ENCODE measurements at regions not wholly inside any gene's neighbourhood (a gene's known extent, or its start where the extent isn't known, plus 50 kb on each side); places are given as distances from the start of the nearest gene placed in this dataset.
"Not testable (repeated sequence)": the region's sequence is repeated elsewhere in the genome, so short reads cannot be mapped to it uniquely, and the experiment has no call there.

GRCh38 chr7:110529175-110529574 lies 561.8 kb upstream of the LRRN3 start:
- no peak for DNase-seq

GRCh38 chr7:110531186-110531585 lies 559.7 kb upstream of the LRRN3 start:
- no peak for DNase-seq

DNA sequence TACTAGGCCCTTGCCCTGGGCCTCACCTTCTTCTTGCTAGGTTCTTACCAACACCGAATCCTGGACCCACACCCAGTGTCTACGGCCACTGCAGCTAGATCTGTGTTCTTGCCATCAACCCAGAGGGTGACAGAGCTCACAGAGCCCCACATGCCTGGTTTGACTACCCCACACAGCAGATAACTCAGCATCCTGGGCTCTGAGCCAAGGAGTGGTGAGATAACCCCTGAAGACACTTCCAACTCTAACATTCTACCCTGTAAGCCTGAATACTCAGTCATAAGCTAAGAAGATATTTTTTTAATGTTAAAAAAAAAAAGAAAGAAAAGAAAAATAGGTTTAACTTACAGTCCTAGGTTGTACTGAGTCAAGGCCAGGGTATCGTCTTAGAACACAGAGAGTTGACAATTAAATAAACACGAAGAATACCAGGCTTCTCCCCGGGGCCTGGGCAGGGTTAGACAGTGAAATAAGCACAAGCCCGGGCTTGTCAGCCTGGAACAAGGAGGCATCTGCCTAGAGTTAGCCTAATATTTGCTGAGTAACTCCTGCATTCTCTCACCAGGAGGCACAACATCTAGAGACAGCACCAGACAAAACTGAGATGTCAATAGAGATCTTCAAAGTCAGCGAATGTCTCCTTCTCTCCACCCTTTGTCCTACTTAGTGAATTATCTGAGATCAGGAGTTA lies 556.5 kb upstream of the LRRN3 start:
- DNase-seq = no peak

- no peak for DNase-seq
These were observed 551.7 kb upstream of the LRRN3 start for GRCh38 chr7:110539216-110539615.

DNA sequence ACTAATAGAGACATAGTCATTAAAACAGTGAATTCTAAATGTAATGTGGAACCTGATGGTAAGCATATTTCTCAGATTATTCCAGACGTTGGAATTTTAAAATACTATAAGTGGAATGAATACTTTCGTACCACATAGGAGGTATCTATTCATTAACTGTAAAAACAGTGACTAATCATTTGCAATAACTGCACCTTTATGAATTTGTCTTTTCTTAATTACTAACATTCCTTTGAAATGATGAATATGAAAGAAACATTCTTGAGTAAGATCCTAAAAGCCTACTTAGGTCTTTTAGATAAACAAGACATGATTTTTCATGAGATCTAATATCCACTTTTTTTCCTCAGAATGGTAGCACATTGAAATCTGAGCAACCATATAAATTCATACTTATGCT lies 549.0 kb upstream of the LRRN3 start:
- DNase-seq = no peak

- DNase-seq = no peak
These were observed 546.7 kb upstream of the LRRN3 start for GRCh38 chr7:110544194-110544593.

DNA sequence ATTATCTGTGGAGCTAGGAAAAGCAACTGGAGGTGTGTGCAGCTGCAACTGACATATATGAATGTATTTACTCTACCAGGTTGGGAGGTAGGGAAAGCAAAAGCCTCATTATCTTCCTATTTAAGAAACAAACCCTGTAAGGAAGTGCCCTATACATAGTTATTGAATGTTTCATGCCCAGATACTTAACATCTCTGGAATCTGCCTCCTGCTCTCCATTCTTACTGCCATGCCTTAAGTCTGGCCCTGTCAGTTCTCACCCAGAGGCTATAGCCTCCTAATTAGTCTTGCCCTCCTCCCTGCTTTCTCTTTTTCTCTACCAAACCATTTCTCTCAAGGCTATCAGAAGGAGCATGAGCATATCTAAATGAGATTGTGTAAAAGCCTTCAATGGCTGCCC lies 542.6 kb upstream of the LRRN3 start:
- no peak for DNase-seq

DNA sequence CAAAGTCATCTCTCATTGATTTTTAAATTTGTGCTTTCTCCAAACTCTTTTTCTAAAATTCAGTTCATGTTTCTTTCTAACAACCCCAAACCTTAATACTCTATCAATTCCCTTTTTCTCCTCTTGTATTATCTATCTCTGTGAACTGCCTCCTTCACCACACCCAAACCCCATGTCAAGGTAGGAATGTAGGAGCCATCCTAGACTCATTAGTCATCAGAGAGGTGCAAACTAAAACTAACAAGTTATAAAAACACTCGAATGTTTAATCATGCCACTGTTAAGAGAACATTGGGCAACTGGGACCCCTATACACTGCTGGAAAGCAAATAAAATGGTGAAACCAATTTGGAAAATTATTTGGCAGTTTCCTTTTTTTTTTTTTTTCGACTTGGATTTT lies 533.8 kb upstream of the LRRN3 start:
- no peak for DNase-seq

DNA sequence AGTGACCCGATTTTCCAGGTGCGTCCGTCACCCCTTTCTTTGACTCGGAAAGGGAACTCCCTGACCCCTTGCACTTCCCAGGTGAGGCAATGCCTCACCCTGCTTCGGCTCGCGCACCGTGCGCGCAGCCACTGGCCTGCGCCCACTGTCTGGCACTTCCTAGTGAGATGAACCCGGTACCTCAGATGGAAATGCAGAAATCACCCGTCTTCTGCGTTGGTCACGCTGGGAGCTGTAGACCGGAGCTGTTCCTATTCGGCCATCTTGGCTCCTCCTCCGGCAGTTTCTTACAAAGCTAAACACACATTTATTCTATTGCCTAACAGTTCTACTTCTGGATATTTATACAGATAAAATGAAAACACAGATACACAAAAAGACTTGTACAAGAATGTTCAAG lies 527.6 kb upstream of the LRRN3 start:
- DNase-seq = not testable (repeated sequence)

DNA sequence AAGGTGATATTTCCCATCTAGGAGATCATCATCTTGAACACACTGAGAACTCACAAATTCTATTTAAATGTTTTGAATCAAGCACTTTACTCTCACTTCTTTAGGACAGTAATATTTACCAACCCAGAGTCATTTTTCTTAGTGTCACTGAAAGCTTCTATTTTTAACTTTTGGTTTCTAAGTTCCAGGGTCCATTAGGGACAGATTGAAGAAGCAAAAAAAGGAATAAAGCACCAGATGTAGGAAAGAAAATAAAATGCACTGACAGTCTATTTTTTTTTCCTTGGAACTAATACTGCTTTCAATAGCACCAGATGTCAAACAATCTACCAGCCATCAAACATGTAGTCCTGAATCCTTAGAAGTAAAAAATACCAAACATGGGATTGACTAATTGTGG lies 526.7 kb upstream of the LRRN3 start:
- DNase-seq = no peak

- no peak for DNase-seq
These were observed 522.5 kb upstream of the LRRN3 start for GRCh38 chr7:110568388-110568787.

GRCh38 chr7:110568932-110569331 lies 522.0 kb upstream of the LRRN3 start:
- no peak for DNase-seq

DNA sequence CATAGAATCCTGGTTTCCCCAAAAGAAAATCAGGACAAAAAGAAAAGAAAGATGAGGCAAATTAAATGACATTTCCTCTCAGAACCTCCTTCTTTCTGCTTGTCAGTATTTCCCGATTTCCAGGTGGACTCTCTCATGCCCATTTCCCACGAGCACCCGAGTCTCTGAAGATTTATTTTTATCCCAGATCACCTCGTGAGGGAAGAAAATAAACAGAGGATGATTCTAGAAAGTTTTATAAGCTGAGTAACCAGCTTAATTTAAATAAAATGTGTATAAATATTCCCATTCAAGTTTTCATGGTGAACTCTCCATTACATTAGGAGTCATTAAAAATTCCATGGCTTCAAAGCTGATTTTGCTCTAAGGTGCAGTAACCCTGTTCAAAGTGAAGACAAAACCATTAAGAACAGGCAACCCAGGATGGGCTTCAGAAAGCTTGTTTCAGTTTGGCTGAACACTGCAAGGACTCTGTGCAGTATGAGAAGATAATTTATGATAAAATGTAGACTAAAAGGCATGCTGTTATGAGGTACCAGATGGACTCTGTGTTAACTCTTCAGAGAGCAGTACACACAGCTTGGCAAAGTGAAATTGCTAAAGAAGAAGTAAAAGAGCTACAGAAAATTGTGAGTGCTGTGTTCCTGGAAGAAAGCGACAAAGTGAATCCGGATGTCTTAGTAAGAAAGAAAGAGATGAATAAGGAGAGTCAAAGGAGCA lies 521.3 kb upstream of the LRRN3 start:
- DNase-seq = no peak

DNA sequence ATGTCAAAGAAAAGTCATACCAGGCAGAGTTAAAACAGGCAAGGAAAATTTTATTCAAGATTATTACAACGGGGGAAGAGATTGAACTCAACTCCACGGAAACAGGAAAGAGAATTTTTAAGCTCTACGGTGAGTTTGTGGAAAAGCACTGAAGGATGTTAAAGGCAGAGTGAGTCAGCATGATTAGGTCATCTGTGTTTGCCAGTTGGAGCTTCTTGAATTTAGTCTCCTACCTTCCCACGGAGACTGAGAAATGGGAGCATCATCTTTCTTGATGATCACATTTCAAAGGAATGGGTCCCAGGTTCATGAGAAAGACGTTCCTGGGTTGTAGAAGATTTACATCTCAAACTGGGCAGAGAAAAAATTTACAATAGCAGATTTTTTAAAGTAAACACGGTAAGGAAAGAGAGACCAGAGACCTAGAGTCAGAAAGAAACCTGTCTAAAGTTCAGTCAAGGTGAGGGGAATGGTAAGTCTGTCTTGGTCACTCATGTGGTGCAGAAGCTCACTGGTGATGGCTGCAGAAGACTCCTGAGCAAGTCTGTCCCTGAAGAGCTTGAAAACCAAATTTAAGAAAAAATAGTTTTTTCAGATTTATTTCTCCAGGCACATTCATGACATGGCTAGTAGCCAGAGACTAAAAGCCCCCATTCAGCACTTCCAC lies 516.9 kb upstream of the LRRN3 start:
- DNase-seq = no peak

- no peak for DNase-seq
These were observed 503.6 kb upstream of the LRRN3 start for GRCh38 chr7:110587294-110587693.

DNA sequence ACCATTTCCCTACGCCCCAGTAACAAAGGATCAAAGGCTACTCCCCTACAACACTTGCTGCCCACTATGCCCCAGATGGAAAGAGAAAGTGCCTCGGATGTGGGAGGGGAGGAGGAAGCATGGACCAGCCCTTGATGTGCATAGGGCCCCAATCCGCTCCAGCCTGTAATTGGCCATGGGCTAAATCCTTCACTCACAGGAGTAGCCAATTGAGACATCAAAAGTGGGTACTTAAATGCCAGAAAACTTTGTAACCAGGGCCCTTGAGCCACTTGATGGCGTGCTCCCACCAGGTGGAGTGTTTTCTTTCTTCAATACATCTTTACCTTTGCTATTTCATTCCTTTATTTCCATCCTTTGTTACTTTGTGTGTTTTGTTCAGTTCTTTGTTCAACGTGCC lies 500.5 kb upstream of the LRRN3 start:
- no peak for DNase-seq

GRCh38 chr7:110591341-110591740 lies 499.6 kb upstream of the LRRN3 start:
- DNase-seq = no peak

DNA sequence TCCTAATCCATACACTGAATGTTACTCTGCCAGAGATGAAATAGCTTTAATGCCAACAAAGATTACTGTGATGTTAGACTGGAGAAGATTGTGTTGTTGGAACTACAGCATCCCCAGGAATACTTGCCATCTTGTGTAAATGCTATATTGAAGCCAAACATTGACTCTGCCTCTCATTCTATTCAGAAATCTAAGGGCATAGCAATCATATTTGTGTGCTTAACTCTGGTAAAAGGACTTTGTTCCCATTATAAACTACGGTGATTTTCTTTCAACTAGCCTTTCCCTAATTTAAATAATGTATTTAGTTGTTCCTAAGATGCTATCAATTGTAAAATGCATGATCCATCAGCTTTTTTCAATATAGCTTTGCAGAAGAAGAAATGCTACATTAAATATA lies 498.4 kb upstream of the LRRN3 start:
- DNase-seq = no peak

- no peak for DNase-seq
These were observed 497.6 kb upstream of the LRRN3 start for GRCh38 chr7:110593355-110593754.

DNA sequence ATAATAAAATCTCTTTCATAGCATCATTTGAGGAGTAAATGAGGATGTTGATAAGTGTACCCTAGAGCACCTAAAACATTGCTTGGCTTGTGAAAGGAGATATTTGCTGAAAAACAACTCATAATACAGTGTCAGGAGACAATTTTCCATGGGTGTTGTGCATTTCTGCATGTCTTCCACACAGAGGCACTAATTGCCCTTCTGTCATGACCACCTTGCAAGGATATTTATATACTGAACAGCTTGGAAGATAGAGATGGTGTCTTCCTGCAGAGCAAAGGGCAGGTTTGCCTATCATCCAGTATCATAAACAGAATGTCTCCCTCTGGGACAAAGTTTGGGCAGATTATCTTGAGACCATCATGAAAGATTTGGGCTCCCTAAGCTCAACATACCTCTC lies 495.2 kb upstream of the LRRN3 start:
- no peak for DNase-seq

DNA sequence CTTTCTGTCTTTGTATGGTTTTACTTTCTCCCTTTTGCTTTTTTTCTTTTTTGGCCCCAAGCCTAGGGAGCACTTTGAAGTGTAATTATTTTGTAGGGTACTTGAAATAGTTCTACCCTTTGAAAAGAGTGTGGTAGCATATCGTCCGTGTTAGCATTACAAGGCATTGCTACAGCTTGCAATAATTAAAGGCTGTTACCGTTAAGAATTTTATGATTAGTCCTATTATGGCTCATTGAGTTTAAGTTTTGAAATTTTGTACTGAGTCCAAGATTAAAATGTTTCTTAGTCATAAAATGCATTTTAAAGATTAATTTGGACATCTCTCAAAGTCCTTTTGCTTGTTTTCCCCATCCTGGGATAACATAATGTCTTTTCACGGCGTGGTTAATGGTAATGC lies 490.0 kb upstream of the LRRN3 start:
- no peak for DNase-seq

- no peak for DNase-seq
These were observed 489.2 kb upstream of the LRRN3 start for GRCh38 chr7:110601710-110602109.

- DNase-seq = no peak
These were observed 486.7 kb upstream of the LRRN3 start for GRCh38 chr7:110604206-110604605.

GRCh38 chr7:110604885-110605284 lies 486.0 kb upstream of the LRRN3 start:
- DNase-seq = no peak
